Hepatocyte (in vitro differentiated cells): ENCODE measurements at regions not wholly inside any gene's neighbourhood (a gene's known extent, or its start where the extent isn't known, plus 50 kb on each side); places are given as distances from the start of the nearest gene placed in this dataset.

Experiments used
- DNase-seq: peaks from one replicate; pipeline ENCODE4 v3.0.0-alpha.2; 2016; ENCODE audit warnings: low spot score
- H2AFZ ChIP-seq: fragments of 200-600 bp; sonication (generic); 2 replicates; pipeline ENCODE4 v1.6.0; 2016; ENCODE audit warnings: antibody characterized with exemption, mild to moderate bottlenecking
- H3K27ac ChIP-seq: fragments of 200-600 bp; sonication (generic); 2 replicates; pipeline ENCODE4 v1.5.1; 2016; ENCODE audit warnings: mild to moderate bottlenecking
- H3K27me3 ChIP-seq: fragments of 200-600 bp; sonication (generic); 2 replicates; pipeline ENCODE4 v1.6.1; 2016
- H3K36me3 ChIP-seq: fragments of 200-600 bp; sonication (generic); replicated peaks from 2 replicates; pipeline ENCODE4 v1.5.1; 2016; ENCODE audit warnings: low read depth; ENCODE audit not compliant: insufficient read depth
- H3K4me1 ChIP-seq: fragments of 200-600 bp; sonication (generic); 2 replicates; pipeline ENCODE4 v1.5.1; 2016; ENCODE audit warnings: mild to moderate bottlenecking, moderate library complexity; ENCODE audit not compliant: insufficient read depth
- H3K4me2 ChIP-seq: fragments of 200-600 bp; sonication (generic); 2 replicates; pipeline ENCODE4 v1.6.0; 2016
- H3K4me3 ChIP-seq: fragments of 200-600 bp; sonication (generic); 2 replicates; pipeline ENCODE4 v1.5.1; 2016; ENCODE audit warnings: mild to moderate bottlenecking
- H3K79me2 ChIP-seq: fragments of 200-600 bp; sonication (generic); 2 replicates; pipeline ENCODE4 v1.6.0; 2017; ENCODE audit warnings: mild to moderate bottlenecking
- H3K9me2 ChIP-seq: fragments of 200-600 bp; sonication (generic); replicated peaks from 2 replicates; pipeline ENCODE4 v1.6.0; 2017; ENCODE audit warnings: mild to moderate bottlenecking; ENCODE audit not compliant: insufficient read depth
- H3K9me3 ChIP-seq: fragments of 200-600 bp; sonication (generic); 2 replicates; pipeline ENCODE4 v1.5.1; 2016; ENCODE audit warnings: low read depth, mild to moderate bottlenecking
- H4K20me1 ChIP-seq: fragments of 200-600 bp; sonication (generic); 2 replicates; pipeline ENCODE4 v1.6.0; 2016; ENCODE audit warnings: mild to moderate bottlenecking; ENCODE audit not compliant: insufficient read depth, poor library complexity, severe bottlenecking
- EZH2 ChIP-seq: fragments of 200-600 bp; sonication (generic); IDR thresholded peaks from 2 replicates; pipeline ENCODE4 v1.6.1; 2016; ENCODE audit warnings: antibody characterized with exemption, mild to moderate bottlenecking, borderline replicate concordance
- EZH2phosphoT487 ChIP-seq: fragments of 200-600 bp; sonication (generic); IDR thresholded peaks from one replicate; pipeline ENCODE4 v1.6.1; 2018; ENCODE audit warnings: antibody characterized with exemption, mild to moderate bottlenecking, low read depth, moderate library complexity; ENCODE audit not compliant: unreplicated experiment, severe bottlenecking
- WGBS: methylation state at CpG from one replicate; pipeline ENCODE4 v1.1.6; 2016; ENCODE audit warnings: low lambda C conversion rate; ENCODE audit errors: missing lambda C conversion rate; 5-methylcytosine and 5-hydroxymethylcytosine counted together
- TF ChIP-seq, protein P1 (sequence below): fragments of 200-600 bp; sonication (generic); IDR thresholded peaks from 2 replicates; pipeline ENCODE4 v1.5.1; 2016; ENCODE audit warnings: antibody characterized with exemption, mild to moderate bottlenecking; ENCODE audit not compliant: poor library complexity

DNA sequence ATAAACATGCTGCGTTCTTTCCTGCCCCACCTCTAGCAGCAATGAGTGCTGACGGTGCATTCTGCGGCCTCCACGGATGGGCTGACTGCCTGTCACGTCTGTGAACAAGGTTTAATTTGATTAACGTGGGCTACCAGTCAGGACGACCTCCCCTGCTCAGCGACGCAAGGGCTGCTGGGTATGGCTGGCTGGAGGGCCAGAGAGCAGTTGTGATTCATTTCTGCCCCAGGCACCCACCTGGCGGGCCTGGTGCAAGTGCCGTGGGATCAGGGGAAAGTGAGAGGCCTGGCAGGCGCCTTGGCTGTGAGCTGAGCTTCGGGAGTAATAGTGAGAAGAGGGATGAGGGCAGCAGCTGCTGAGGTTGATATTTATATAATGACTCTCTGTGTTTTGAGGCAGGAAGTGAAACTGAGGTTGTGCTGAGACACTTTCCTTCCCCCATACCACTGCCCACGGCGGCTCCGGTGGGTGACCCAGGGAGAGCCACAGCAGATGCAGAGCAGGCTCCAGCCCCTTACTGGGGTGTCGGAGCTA, 190.4 kb upstream of the BCL6 start:
- no peaks in the 10 kb centered on the region for H3K27me3 ChIP-seq
- no peaks in the 10 kb centered on the region for H3K79me2 ChIP-seq
- no peaks in the 10 kb centered on the region for H3K9me2 ChIP-seq
- WGBS, result 74% methylated on average over 17 of the region's 17 CpGs
- no peaks in the 10 kb centered on the region for H3K36me3 ChIP-seq
- no peaks in the 10 kb centered on the region for H3K9me3 ChIP-seq
- H3K4me3 ChIP-seq, result no peak overlapping the region
- H3K27ac ChIP-seq, result no peak overlapping the region
- H3K4me2 ChIP-seq, result no peak overlapping the region
- no peaks in the 10 kb centered on the region for H4K20me1 ChIP-seq
- no peak for TF ChIP-seq EZH2
- TF ChIP-seq, protein P1, sequence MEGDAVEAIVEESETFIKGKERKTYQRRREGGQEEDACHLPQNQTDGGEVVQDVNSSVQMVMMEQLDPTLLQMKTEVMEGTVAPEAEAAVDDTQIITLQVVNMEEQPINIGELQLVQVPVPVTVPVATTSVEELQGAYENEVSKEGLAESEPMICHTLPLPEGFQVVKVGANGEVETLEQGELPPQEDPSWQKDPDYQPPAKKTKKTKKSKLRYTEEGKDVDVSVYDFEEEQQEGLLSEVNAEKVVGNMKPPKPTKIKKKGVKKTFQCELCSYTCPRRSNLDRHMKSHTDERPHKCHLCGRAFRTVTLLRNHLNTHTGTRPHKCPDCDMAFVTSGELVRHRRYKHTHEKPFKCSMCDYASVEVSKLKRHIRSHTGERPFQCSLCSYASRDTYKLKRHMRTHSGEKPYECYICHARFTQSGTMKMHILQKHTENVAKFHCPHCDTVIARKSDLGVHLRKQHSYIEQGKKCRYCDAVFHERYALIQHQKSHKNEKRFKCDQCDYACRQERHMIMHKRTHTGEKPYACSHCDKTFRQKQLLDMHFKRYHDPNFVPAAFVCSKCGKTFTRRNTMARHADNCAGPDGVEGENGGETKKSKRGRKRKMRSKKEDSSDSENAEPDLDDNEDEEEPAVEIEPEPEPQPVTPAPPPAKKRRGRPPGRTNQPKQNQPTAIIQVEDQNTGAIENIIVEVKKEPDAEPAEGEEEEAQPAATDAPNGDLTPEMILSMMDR, result no peak
- TF ChIP-seq EZH2phosphoT487, result no peak
- H3K4me1 ChIP-seq, result no peaks in the 10 kb centered on the region
- no peak overlapping the region for H2AFZ ChIP-seq
- no peak for DNase-seq

GRCh38 chr3:187936676-187937075, 191.4 kb upstream of the BCL6 start:
- TF ChIP-seq EZH2phosphoT487 (no peak), EZH2 (no peak)
- TF ChIP-seq, protein P1, result no peak
- no peaks in the 10 kb centered on the region for H3K9me3 ChIP-seq
- no peak for DNase-seq
- H3K4me1 ChIP-seq, result no peaks in the 10 kb centered on the region
- H3K36me3 ChIP-seq, result no peaks in the 10 kb centered on the region
- H3K4me3 ChIP-seq, result no peak overlapping the region
- H3K79me2 ChIP-seq, result no peaks in the 10 kb centered on the region
- WGBS, result 85% methylated on average over 1 of the region's 1 CpG
- H3K4me2 ChIP-seq, result no peak overlapping the region
- H2AFZ ChIP-seq, result no peak overlapping the region
- H3K27me3 ChIP-seq, result no peaks in the 10 kb centered on the region
- H3K9me2 ChIP-seq, result no peaks in the 10 kb centered on the region
- no peaks in the 10 kb centered on the region for H4K20me1 ChIP-seq
- no peak overlapping the region for H3K27ac ChIP-seq

DNA sequence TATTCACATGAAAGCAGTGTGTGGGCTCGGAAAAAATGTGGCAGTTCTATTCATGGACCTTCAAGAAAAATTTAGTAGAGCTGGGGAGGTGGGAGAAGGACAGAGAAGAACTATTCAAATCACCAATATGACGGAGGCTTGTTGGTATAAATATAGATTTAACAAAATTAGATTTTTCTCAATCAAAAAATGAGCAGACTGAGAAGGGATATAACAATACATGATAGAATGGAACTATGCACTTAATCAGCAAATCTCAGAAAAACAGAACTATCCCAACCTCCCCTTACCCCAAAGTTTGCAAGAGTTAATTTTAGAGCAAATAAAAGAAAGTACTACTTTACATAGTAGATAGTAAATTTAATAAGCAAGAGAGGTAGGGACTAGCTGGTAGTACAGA, 194.6 kb upstream of the BCL6 start:
- TF ChIP-seq, protein P1, result no peak
- TF ChIP-seq EZH2 (no peak), EZH2phosphoT487 (no peak)
- no peak overlapping the region for H3K4me2 ChIP-seq
- no peak overlapping the region for H3K4me3 ChIP-seq
- no peaks in the 10 kb centered on the region for H3K27me3 ChIP-seq
- H3K27ac ChIP-seq, result no peak overlapping the region
- no peak overlapping the region for H2AFZ ChIP-seq
- no peaks in the 10 kb centered on the region for H3K36me3 ChIP-seq
- WGBS, result 88% methylated on average over 2 of the region's 2 CpGs
- no peaks in the 10 kb centered on the region for H3K9me3 ChIP-seq
- no peak for DNase-seq
- no peaks in the 10 kb centered on the region for H4K20me1 ChIP-seq
- no peaks in the 10 kb centered on the region for H3K4me1 ChIP-seq
- no peaks in the 10 kb centered on the region for H3K79me2 ChIP-seq
- no peaks in the 10 kb centered on the region for H3K9me2 ChIP-seq
